HepG2 (cell line): ENCODE measurements at regions not wholly inside any gene's neighbourhood (a gene's known extent, or its start where the extent isn't known, plus 50 kb on each side); places are given as distances from the start of the nearest gene placed in this dataset.

Experiments used
- ATAC-seq: fragments of 200-7000 bp; cut with Tn5 transposase; 3 replicates; pipeline ENCODE4 v1.9.1; 2020; ENCODE audit warnings: mild to moderate bottlenecking, moderate library complexity
- BruUV-seq: library from RNA; stranded (reverse); fragments of 400-500 nt; replicated peaks from 2 replicates; lab custom pipeline; 2021; lab: Mats Ljungman, UMichigan
- CTCF ChIA-PET: fragments of 300-600 bp; formaldehyde crosslinking; extraction: SDS; loops from one replicate; lab custom pipeline; 2021; ENCODE audit warnings: low total read pairs, inconsistent platforms, low intra/inter-chr PET ratio; lab: Yijun Ruan, JAX
- POLR2A ChIA-PET: fragments of 350-600 bp; sonication (Branson Sonifier 250); formaldehyde crosslinking; loops from one replicate; lab custom pipeline; 2020; ENCODE audit warnings: antibody characterized with exemption, inconsistent platforms; lab: Yijun Ruan, JAX
- DNase-seq: peaks from one replicate; pipeline ENCODE4 v3.0.0-alpha.2; 2015; ENCODE audit warnings: low spot score
- FAIRE-seq: peaks from 3 replicates; lab custom pipeline; 2011; peaks lifted over from hg19 to GRCh38; lab: Jason Lieb, UNC
- H2AFZ ChIP-seq: one replicate; pipeline ENCODE4 v1.6.1; 2011; ENCODE audit warnings: low read length, inconsistent platforms
- H3K27ac ChIP-seq: fragments of 300-600 bp; 3 replicates; pipeline ENCODE4 v1.8.0; 2011; ENCODE audit warnings: mixed run types, mild to moderate bottlenecking, mixed read lengths, low read length, inconsistent platforms; ENCODE audit not compliant: insufficient read depth; ENCODE audit errors: extremely low read length
- H3K27me3 ChIP-seq, 2 experiments: fragments of 200-600 bp in 1 of 2; 2 replicates in 1 of 2; 3 replicates in 1 of 2; pipeline versions ENCODE4 v1.6.0 to v1.8.0; 2011; ENCODE audit warnings: low read length in 2 of 2, mild to moderate bottlenecking in 2 of 2, moderate library complexity in 2 of 2, inconsistent platforms in 1 of 2; ENCODE audit not compliant: insufficient read depth in 2 of 2, control insufficient read depth in 1 of 2
- H3K36me3 ChIP-seq, 2 experiments: fragments of 200-600 bp in 1 of 2; replicated peaks in 1 of 2; 2 replicates in 1 of 2; 3 replicates in 1 of 2; pipeline versions ENCODE4 v1.5.1 to v1.8.0; 2011; ENCODE audit warnings: low read length in 2 of 2, inconsistent platforms in 1 of 2; ENCODE audit not compliant: insufficient read depth in 2 of 2, control insufficient read depth in 1 of 2
- H3K4me1 ChIP-seq: 2 replicates; pipeline ENCODE4 v1.5.1; 2012; ENCODE audit warnings: low read length, inconsistent platforms; ENCODE audit not compliant: insufficient read depth
- H3K4me2 ChIP-seq: 2 replicates; pipeline ENCODE4 v1.6.0; 2011; ENCODE audit warnings: low read depth, low read length, inconsistent platforms
- H3K4me3 ChIP-seq, 3 experiments: fragments of 200-600 bp in 1 of 3; sonication (generic), shearing (Covaris generic) in 1 of 3; replicated peaks in 1 of 3; 2 replicates each; pipeline ENCODE4 v1.5.1; 2011 to 2016; ENCODE audit warnings: low read length in 3 of 3, inconsistent platforms in 2 of 3, low read depth in 2 of 3, mild to moderate bottlenecking in 2 of 3, control low read depth in 1 of 3, mixed read lengths in 1 of 3; ENCODE audit not compliant: insufficient read depth in 1 of 3
- H3K79me2 ChIP-seq: one replicate; pipeline ENCODE4 v1.6.1; 2011; ENCODE audit warnings: low read length, inconsistent platforms; ENCODE audit not compliant: insufficient read depth
- H3K9ac ChIP-seq: 2 replicates; pipeline ENCODE4 v1.6.0; 2011; ENCODE audit warnings: mild to moderate bottlenecking, low read depth, low read length, inconsistent platforms; ENCODE audit not compliant: insufficient read depth
- H3K9me3 ChIP-seq: 2 replicates; pipeline ENCODE4 v1.5.1; 2012; ENCODE audit warnings: mild to moderate bottlenecking, low read length
- H4K20me1 ChIP-seq: 2 replicates; pipeline ENCODE4 v1.6.0; 2011; ENCODE audit warnings: inconsistent platforms, mild to moderate bottlenecking, low read length, moderate library complexity; ENCODE audit not compliant: insufficient read depth
- HNF4A ChIP-seq: sonication (generic); formaldehyde crosslinking; IDR thresholded peaks from 2 replicates; pipeline ENCODE4 v1.4.0; 2020; ENCODE audit warnings: missing genetic modification reagents
- KDM6A ChIP-seq: IDR thresholded peaks from 2 replicates; pipeline ENCODE4 v1.6.1; 2016; ENCODE audit warnings: low read depth
- SMC3 ChIP-seq: IDR thresholded peaks from 2 replicates; pipeline ENCODE4 v1.6.1; 2011; ENCODE audit warnings: low read length, improper control_type of control experiment
- TOE1 ChIP-seq: sonication (generic); formaldehyde crosslinking; IDR thresholded peaks from 2 replicates; pipeline ENCODE4 v1.4.0; 2020; ENCODE audit warnings: mild to moderate bottlenecking, missing genetic modification reagents
- ZNF264 ChIP-seq: sonication (generic); formaldehyde crosslinking; IDR thresholded peaks from 2 replicates; pipeline ENCODE4 v1.4.0; 2020; ENCODE audit warnings: missing genetic modification reagents
- ZNF569 ChIP-seq: sonication (generic); formaldehyde crosslinking; IDR thresholded peaks from 2 replicates; pipeline ENCODE4 v1.5.0; 2020; ENCODE audit warnings: mild to moderate bottlenecking, missing genetic modification reagents, moderate library complexity, borderline replicate concordance
- ZNF747 ChIP-seq: sonication (generic); formaldehyde crosslinking; IDR thresholded peaks from 2 replicates; pipeline ENCODE4 v1.8.1; 2023; ENCODE audit warnings: missing genetic modification reagents, mild to moderate bottlenecking, borderline replicate concordance
- ZSCAN12 ChIP-seq: sonication (generic); formaldehyde crosslinking; IDR thresholded peaks from 2 replicates; pipeline ENCODE4 v1.9.0; 2021; ENCODE audit warnings: mild to moderate bottlenecking, missing genetic modification reagents
- in situ Hi-C: cut with HindIII; loops from 2 replicates; pipeline ENCODE4 v1.10.0; 2017; ENCODE audit warnings: low pct_unique_long_range_greater_than_20kb; ENCODE audit not compliant: extremely low pct_ligation_motif_present
- intact Hi-C: fragments of 100-400 bp; cut with micrococcal nuclease; formaldehyde crosslinking; loops from one replicate; pipeline ENCODE4 v1.10.0; 2022; ENCODE audit not compliant: unreplicated experiment
- TF ChIP-seq, protein P1 (sequence below): sonication (generic); formaldehyde crosslinking; IDR thresholded peaks from 2 replicates; pipeline ENCODE4 v1.5.0; 2020; ENCODE audit warnings: missing genetic modification reagents
- TF ChIP-seq, protein P2 (sequence below): sonication (generic); formaldehyde crosslinking; IDR thresholded peaks from 2 replicates; pipeline ENCODE4 v1.8.0; 2022; ENCODE audit warnings: missing genetic modification reagents, low read depth, mild to moderate bottlenecking, borderline replicate concordance
- TF ChIP-seq, protein P3 (sequence below): sonication (generic); formaldehyde crosslinking; IDR thresholded peaks from 2 replicates; pipeline ENCODE4 v1.4.0; 2020; ENCODE audit warnings: low read depth, mild to moderate bottlenecking, missing genetic modification reagents
- TF ChIP-seq, protein P4 (sequence below): sonication (generic); formaldehyde crosslinking; conservative IDR thresholded peaks from 2 replicates; pipeline ENCODE4 v1.4.0; 2020; ENCODE audit warnings: missing genetic modification reagents
- TF ChIP-seq, protein P5 (sequence below): sonication (generic); formaldehyde crosslinking; IDR thresholded peaks from 2 replicates; pipeline ENCODE4 v1.4.0; 2020; ENCODE audit warnings: mild to moderate bottlenecking, missing genetic modification reagents

DNA sequence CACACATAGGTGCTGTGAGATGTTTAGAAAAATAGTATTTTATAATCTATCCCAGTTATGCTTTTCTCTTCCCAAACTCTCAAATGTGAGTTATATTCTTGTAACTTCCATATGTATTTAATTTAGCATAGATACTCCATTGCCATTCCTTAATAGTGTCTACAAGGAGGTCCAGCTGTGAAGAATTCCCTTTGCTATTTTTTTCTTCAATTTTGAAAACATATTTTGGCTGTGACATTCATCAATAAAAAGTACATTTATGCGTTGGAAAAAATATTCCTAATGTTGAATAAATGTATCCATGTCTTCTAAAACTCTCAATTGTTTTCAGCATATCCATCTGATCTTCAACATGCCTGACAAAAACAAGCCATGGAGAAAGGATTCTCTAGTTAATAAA lies 1402.0 kb upstream of the SEL1L start (continued):
- TF ChIP-seq, protein P1, sequence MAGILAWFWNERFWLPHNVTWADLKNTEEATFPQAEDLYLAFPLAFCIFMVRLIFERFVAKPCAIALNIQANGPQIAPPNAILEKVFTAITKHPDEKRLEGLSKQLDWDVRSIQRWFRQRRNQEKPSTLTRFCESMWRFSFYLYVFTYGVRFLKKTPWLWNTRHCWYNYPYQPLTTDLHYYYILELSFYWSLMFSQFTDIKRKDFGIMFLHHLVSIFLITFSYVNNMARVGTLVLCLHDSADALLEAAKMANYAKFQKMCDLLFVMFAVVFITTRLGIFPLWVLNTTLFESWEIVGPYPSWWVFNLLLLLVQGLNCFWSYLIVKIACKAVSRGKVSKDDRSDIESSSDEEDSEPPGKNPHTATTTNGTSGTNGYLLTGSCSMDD (CRISPR knock-in tag): no peak

DNA sequence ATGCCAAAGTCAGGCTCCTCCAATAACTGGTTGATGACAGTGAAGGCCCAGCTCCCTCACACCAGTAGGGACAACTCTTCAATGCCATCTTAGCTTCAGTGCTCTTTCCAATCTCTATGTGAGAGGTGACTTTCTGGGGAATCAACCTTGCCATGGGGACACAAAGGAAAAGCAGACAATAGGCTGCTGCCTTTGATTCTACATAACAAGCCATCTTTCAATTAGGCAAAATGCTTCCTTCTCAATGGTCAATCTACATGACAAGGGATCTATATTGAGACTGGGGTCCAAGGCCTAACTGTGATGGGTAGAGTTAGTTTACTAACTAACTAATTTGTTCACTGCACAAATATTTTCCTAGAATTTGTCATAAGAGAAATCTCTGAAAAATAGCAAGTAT lies 1417.5 kb upstream of the SEL1L start:
- peaks cover 65% of the 10 kb centered on the region for H3K9me3 ChIP-seq
- FAIRE-seq (no peak), ATAC-seq (no peak), DNase-seq (no peak)
- H3K27me3 ChIP-seq: no peaks in the 10 kb centered on the region
- no peaks in the 10 kb centered on the region for H4K20me1 ChIP-seq
- H3K79me2 ChIP-seq: no peaks in the 10 kb centered on the region
- H3K4me1 ChIP-seq: no peaks in the 10 kb centered on the region
- intact Hi-C loops: no loop called here
- no peak overlapping the region for H3K9ac ChIP-seq
- ChIA-PET POLR2A (no interaction called here), CTCF (no interaction called here)
- no peak overlapping the region for H2AFZ ChIP-seq
- BruUV-seq: no TSS peak
- H3K27ac ChIP-seq: no peak overlapping the region
- in situ Hi-C loops: no loop called here
- no peak overlapping the region for H3K4me3 ChIP-seq
- H3K4me2 ChIP-seq: no peak overlapping the region
- H3K36me3 ChIP-seq: no peaks in the 10 kb centered on the region
- TF ChIP-seq, protein P2, sequence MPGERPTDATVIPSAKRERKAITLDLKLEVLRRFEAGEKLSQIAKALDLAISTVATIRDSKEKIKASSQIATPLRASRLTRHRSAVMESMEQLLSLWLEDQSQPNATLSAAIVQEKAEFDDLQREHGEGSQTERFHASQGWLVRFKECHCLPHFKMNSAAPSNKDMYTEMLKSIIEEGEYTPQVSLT: no peak
- TF ChIP-seq SMC3 (no peak), TOE1 (CRISPR knock-in tag) (no peak), ZNF747 (no peak), HNF4A (no peak), ZNF569 (CRISPR knock-in tag) (no peak), KDM6A (no peak), ZSCAN12 (CRISPR knock-in tag) (no peak), ZNF264 (CRISPR knock-in tag) (no peak)
- TF ChIP-seq, protein P3, sequence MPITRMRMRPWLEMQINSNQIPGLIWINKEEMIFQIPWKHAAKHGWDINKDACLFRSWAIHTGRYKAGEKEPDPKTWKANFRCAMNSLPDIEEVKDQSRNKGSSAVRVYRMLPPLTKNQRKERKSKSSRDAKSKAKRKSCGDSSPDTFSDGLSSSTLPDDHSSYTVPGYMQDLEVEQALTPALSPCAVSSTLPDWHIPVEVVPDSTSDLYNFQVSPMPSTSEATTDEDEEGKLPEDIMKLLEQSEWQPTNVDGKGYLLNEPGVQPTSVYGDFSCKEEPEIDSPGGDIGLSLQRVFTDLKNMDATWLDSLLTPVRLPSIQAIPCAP (CRISPR knock-in tag): no peak
- TF ChIP-seq, protein P4, sequence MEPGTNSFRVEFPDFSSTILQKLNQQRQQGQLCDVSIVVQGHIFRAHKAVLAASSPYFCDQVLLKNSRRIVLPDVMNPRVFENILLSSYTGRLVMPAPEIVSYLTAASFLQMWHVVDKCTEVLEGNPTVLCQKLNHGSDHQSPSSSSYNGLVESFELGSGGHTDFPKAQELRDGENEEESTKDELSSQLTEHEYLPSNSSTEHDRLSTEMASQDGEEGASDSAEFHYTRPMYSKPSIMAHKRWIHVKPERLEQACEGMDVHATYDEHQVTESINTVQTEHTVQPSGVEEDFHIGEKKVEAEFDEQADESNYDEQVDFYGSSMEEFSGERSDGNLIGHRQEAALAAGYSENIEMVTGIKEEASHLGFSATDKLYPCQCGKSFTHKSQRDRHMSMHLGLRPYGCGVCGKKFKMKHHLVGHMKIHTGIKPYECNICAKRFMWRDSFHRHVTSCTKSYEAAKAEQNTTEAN (CRISPR knock-in tag): no peak
- TF ChIP-seq, protein P5, sequence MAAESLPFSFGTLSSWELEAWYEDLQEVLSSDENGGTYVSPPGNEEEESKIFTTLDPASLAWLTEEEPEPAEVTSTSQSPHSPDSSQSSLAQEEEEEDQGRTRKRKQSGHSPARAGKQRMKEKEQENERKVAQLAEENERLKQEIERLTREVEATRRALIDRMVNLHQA (CRISPR knock-in tag): no peak
